ENCODE measurements at regions not wholly inside any gene's neighbourhood (a gene's known extent, or its start where the extent isn't known, plus 50 kb on each side); places are given as distances from the start of the nearest gene placed in this dataset.

- DNase-seq (ENCODE audit: low read depth, low spot score) (no peak), ATAC-seq (no peak)
- in situ Hi-C loops (cut with HindIII; ENCODE audit: low pct_unique_long_range_greater_than_20kb, low sequenced_read_pairs) (no loop called here), intact Hi-C loops (cut with micrococcal nuclease; ENCODE audit: unreplicated experiment) (no loop called here)
- Histone ChIP-seq H3K27me3 (ENCODE audit: control insufficient read depth, insufficient read depth, low read length) (no peaks in the 10 kb centered on the region), H3K4me3 (ENCODE audit: low read depth in 2 of 2, low read length in 2 of 2) (no peak overlapping the region), H3K4me1 (ENCODE audit: control insufficient read depth, insufficient read depth, low read length) (no peaks in the 10 kb centered on the region), H3K27ac (ENCODE audit: low read length) (no peak overlapping the region), H3K36me3 (ENCODE audit: control insufficient read depth, insufficient read depth, low read length) (no peaks in the 10 kb centered on the region), H3K9me3 (ENCODE audit: control insufficient read depth, insufficient read depth, low read depth, low read length) (no peaks in the 10 kb centered on the region)
- CTCF ChIA-PET: no interaction called here
- POLR2A ChIA-PET: no interaction called here
- TF ChIP-seq REST (IDR thresholded peaks at IDR 0.05; ENCODE audit: insufficient read depth in 1 of 2, low read depth in 2 of 2, low read length in 1 of 2) (no peak), SIN3A (IDR thresholded peaks at IDR 0.05; ENCODE audit: borderline replicate concordance, insufficient read depth, low read depth, low read length) (no peak), POLR2AphosphoS5 (IDR thresholded peaks at IDR 0.05; ENCODE audit: low read depth, low read length) (no peak), CTCF (IDR thresholded peaks at IDR 0.05) (no peak), TCF7L2 (IDR thresholded peaks at IDR 0.05; ENCODE audit: low read depth, low read length) (no peak)
- no TSS peak for BruUV-seq (replicated peaks)
These were observed 171.0 kb downstream of the MAF start for GRCh38 chr16:79429381-79430190.

- no peaks in the 10 kb centered on the region for H3K4me1 ChIP-seq (ENCODE audit: control insufficient read depth, insufficient read depth, low read length)
- TF ChIP-seq SIN3A (IDR thresholded peaks at IDR 0.05; ENCODE audit: borderline replicate concordance, insufficient read depth, low read depth, low read length) (no peak), TCF7L2 (IDR thresholded peaks at IDR 0.05; ENCODE audit: low read depth, low read length) (no peak), POLR2AphosphoS5 (IDR thresholded peaks at IDR 0.05; ENCODE audit: low read depth, low read length) (no peak), REST (IDR thresholded peaks at IDR 0.05; ENCODE audit: insufficient read depth in 1 of 2, low read depth in 2 of 2, low read length in 1 of 2) (no peak), CTCF (IDR thresholded peaks at IDR 0.05) (no peak)
- intact Hi-C loops (cut with micrococcal nuclease; ENCODE audit: unreplicated experiment) (no loop called here), in situ Hi-C loops (cut with HindIII; ENCODE audit: low pct_unique_long_range_greater_than_20kb, low sequenced_read_pairs) (no loop called here)
- ChIA-PET CTCF (no interaction called here), POLR2A (no interaction called here)
- no peak overlapping the region for H3K4me3 ChIP-seq (ENCODE audit: low read depth in 2 of 2, low read length in 2 of 2)
- H3K9me3 ChIP-seq (ENCODE audit: control insufficient read depth, insufficient read depth, low read depth, low read length): no peaks in the 10 kb centered on the region
- ATAC-seq (no peak), DNase-seq (ENCODE audit: low read depth, low spot score) (no peak)
- no peaks in the 10 kb centered on the region for H3K27me3 ChIP-seq (ENCODE audit: control insufficient read depth, insufficient read depth, low read length)
- no TSS peak for BruUV-seq (replicated peaks)
- no peak overlapping the region for H3K27ac ChIP-seq (ENCODE audit: low read length)
- H3K36me3 ChIP-seq (ENCODE audit: control insufficient read depth, insufficient read depth, low read length): no peaks in the 10 kb centered on the region
These were observed 173.9 kb downstream of the MAF start for GRCh38 chr16:79426663-79427062.
